CD4-positive, alpha-beta T cell (primary cell): ENCODE measurements at regions not wholly inside any gene's neighbourhood (a gene's known extent, or its start where the extent isn't known, plus 50 kb on each side); places are given as distances from the start of the nearest gene placed in this dataset.

ENCODE experiments used
- ATAC-seq: fragments of 200-7000 bp; cut with Tn5 transposase; one replicate; pipeline ENCODE4 v1.10.0; 2022; ENCODE audit warnings: mild to moderate bottlenecking; ENCODE audit not compliant: poor library complexity
- CTCF ChIA-PET: fragments of 350-600 bp; sonication (Branson Sonifier 250); formaldehyde crosslinking; loops from one replicate; lab custom pipeline; 2021; ENCODE audit warnings: antibody characterized with exemption, inconsistent platforms; lab: Charles Lee
- POLR2A ChIA-PET: fragments of 350-600 bp; sonication (Branson Sonifier 250); formaldehyde crosslinking; loops from one replicate; lab custom pipeline; 2021; ENCODE audit warnings: antibody characterized with exemption, inconsistent platforms; lab: Charles Lee
- DNase-seq, 14 experiments: peaks; one replicate each; pipeline ENCODE4 v3.0.0-alpha.2; 2013 to 2020; ENCODE audit warnings: mixed read lengths in 2 of 14
- H3K27ac ChIP-seq, 2 donors: one replicate each; pipeline versions ENCODE4 v1.5.1 to v1.7.0; 2013; ENCODE audit warnings: low read length in 2 of 2, low read depth in 1 of 2, mild to moderate bottlenecking in 1 of 2
- H3K27me3 ChIP-seq, 2 experiments: 1 replicate in 1 of 2; 2 replicates in 1 of 2; pipeline versions ENCODE4 v1.6.1 to v1.7.0; 2013; ENCODE audit warnings: low read length in 2 of 2, control low read depth in 1 of 2, mild to moderate bottlenecking in 1 of 2, moderate library complexity in 1 of 2; ENCODE audit not compliant: insufficient read depth in 2 of 2, control insufficient read depth in 1 of 2
- H3K36me3 ChIP-seq: one replicate; pipeline ENCODE4 v1.6.1; 2013; ENCODE audit warnings: low read length, control low read depth; ENCODE audit not compliant: insufficient read depth
- H3K4me1 ChIP-seq: one replicate; pipeline ENCODE4 v1.6.1; 2013; ENCODE audit warnings: low read length, control low read depth; ENCODE audit not compliant: insufficient read depth
- H3K4me3 ChIP-seq: one replicate; pipeline ENCODE4 v1.5.1; 2013; ENCODE audit warnings: mild to moderate bottlenecking, low read length, moderate library complexity
- H3K9me3 ChIP-seq, 2 experiments: 1 replicate in 1 of 2; 2 replicates in 1 of 2; pipeline versions ENCODE4 v1.6.1 to v1.7.0; 2013; ENCODE audit warnings: low read length in 2 of 2, mild to moderate bottlenecking in 2 of 2, control low read depth in 1 of 2, moderate library complexity in 1 of 2; ENCODE audit not compliant: control insufficient read depth in 1 of 2, insufficient read depth in 1 of 2
- H3K27ac Mint-ChIP-seq: one replicate; pipeline ENCODE4 v1.8.0; 2020; ENCODE audit warnings: mixed read lengths
- H3K27me3 Mint-ChIP-seq: one replicate; pipeline ENCODE4 v1.8.0; 2021; ENCODE audit warnings: mixed read lengths
- H3K36me3 Mint-ChIP-seq: one replicate; pipeline ENCODE4 v1.8.0; 2021; ENCODE audit warnings: low read depth, mixed read lengths
- H3K4me1 Mint-ChIP-seq: one replicate; pipeline ENCODE4 v1.8.0; 2021; ENCODE audit warnings: low read depth, mixed read lengths
- H3K4me3 Mint-ChIP-seq: one replicate; pipeline ENCODE4 v1.8.0; 2020; ENCODE audit warnings: mild to moderate bottlenecking, mixed read lengths
- H3K9me3 Mint-ChIP-seq: one replicate; pipeline ENCODE4 v1.8.0; 2020; ENCODE audit warnings: mixed read lengths
- intact Hi-C, 2 experiments: fragments of 100-400 bp; cut with DNase I in 1 of 2; cut with micrococcal nuclease in 1 of 2; formaldehyde crosslinking; loops; one replicate each; pipeline versions ENCODE4 v1.15.1 to v1.9.0; 2023 to 2025; cut with DNase I, micrococcal nuclease
- TF ChIP-seq, protein P1 (sequence below): fragments of 200-600 bp; IDR thresholded peaks from one replicate; pipeline ENCODE4 v1.8.0; 2022; ENCODE audit warnings: antibody characterized with exemption, mild to moderate bottlenecking

DNA sequence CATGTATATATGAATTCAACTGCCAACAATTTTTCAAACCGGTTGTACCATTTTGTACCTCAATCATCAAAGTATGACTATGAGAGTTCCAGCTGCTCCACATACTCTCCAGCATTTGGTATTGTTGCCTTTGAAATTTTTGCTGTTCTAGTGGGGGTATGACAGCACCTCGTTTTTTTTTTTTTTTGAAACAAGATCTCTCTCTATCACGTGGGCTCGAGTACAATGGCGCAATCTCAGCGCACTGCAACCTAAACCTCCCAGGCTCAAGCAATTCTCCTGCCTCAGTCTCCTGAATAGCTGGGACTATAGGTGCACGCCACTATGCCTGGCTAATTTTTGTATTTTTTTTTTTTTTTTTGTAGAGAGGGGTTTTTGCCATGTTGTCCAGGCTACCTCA, 144.7 kb upstream of the JARID2 start:
- Histone ChIP-seq H3K27me3 (no peaks in the 10 kb centered on the region), H3K4me3 (no peak overlapping the region), H3K27ac (no peak overlapping the region), H3K9me3 (no peaks in the 10 kb centered on the region), H3K4me1 (no peaks in the 10 kb centered on the region), H3K36me3 (no peaks in the 10 kb centered on the region)
- Mint-ChIP-seq H3K27me3 (no peaks in the 10 kb centered on the region), H3K36me3 (no peaks in the 10 kb centered on the region), H3K9me3 (no peaks in the 10 kb centered on the region), H3K4me3 (no peak overlapping the region), H3K4me1 (no peaks in the 10 kb centered on the region), H3K27ac (no peak overlapping the region)
- ChIA-PET POLR2A (no interaction called here), CTCF (interaction anchor here (1.0 kb wide), 1 partner anchor 13 kb away, joined by 3 read pairs; no protein-coding TSS in a partner anchor)
- intact Hi-C loops: no loop called here
- DNase-seq (no peak), ATAC-seq (no peak)
- TF ChIP-seq, protein P1, sequence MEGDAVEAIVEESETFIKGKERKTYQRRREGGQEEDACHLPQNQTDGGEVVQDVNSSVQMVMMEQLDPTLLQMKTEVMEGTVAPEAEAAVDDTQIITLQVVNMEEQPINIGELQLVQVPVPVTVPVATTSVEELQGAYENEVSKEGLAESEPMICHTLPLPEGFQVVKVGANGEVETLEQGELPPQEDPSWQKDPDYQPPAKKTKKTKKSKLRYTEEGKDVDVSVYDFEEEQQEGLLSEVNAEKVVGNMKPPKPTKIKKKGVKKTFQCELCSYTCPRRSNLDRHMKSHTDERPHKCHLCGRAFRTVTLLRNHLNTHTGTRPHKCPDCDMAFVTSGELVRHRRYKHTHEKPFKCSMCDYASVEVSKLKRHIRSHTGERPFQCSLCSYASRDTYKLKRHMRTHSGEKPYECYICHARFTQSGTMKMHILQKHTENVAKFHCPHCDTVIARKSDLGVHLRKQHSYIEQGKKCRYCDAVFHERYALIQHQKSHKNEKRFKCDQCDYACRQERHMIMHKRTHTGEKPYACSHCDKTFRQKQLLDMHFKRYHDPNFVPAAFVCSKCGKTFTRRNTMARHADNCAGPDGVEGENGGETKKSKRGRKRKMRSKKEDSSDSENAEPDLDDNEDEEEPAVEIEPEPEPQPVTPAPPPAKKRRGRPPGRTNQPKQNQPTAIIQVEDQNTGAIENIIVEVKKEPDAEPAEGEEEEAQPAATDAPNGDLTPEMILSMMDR: no peak

DNA sequence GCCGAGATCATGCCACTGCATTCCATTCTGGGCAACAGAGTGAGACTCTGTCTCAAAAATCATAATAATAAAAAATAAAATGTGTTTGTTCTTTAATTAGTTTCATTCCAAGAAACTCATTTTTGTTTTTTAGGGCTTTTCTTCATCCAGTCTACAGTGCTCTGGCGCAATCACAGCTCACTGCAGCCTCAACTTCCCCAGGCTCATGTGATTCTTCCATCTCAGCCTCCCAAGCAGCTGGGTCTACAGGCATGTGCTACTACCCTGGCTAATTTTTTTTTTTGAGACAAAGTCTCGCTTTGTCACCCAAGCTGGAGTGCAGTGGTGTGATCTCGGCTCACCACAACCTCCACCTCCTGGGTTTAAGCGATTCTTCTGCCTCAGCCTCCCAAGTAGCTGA, 143.6 kb upstream of the JARID2 start:
- Mint-ChIP-seq H3K27ac (no peak overlapping the region), H3K4me1 (no peaks in the 10 kb centered on the region), H3K36me3 (no peaks in the 10 kb centered on the region), H3K27me3 (no peaks in the 10 kb centered on the region), H3K4me3 (no peak overlapping the region), H3K9me3 (peaks cover 2% of the 10 kb centered on the region)
- intact Hi-C loops: no loop called here
- H3K36me3 ChIP-seq: no peaks in the 10 kb centered on the region
- TF ChIP-seq, protein P1: no peak
- no peak overlapping the region for H3K27ac ChIP-seq
- no peak for ATAC-seq
- CTCF ChIA-PET: interaction anchor here (0.6 kb wide), 1 partner anchor 1134 kb away, joined by 3 read pairs; no protein-coding TSS in a partner anchor
- H3K9me3 ChIP-seq: no peaks in the 10 kb centered on the region
- no peaks in the 10 kb centered on the region for H3K4me1 ChIP-seq
- no peak overlapping the region for H3K4me3 ChIP-seq
- H3K27me3 ChIP-seq: no peaks in the 10 kb centered on the region
- POLR2A ChIA-PET: no interaction called here
- DNase-seq: no peak

DNA sequence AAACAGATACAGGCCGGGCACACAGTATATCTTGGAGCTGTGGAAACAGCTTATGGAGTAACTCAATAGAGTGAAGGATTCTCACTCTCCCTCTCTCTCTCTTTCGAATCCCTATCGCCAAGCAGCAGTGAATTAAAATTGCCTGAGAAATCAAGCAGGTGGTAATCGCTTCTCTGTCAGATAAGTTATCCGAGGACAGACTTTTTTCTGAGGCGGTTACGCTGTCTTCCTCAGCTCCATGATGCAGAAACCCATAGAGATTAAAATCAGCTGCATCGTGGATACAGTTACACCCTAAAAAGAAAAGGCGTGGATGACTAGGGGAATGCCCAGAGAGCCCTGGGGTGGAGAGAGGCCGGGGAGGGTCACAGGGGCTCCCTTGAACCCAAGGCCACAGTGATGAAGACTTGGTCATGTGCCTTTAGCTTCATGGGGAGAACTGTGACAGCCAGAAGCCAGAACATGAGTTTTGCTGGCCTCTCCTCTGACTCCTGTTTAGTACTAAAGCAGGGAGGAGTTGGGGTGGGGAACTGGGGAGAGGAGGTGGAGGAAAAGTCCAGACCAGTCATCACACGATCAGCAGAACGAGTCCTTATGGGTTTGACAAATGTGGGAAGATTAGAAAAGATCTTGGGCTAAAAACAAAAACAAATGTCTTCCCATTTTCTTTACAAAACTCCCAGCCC, 138.8 kb upstream of the JARID2 start:
- Mint-ChIP-seq H3K36me3 (no peaks in the 10 kb centered on the region), H3K27me3 (no peaks in the 10 kb centered on the region), H3K9me3 (peaks cover 2% of the 10 kb centered on the region), H3K27ac (no peak overlapping the region), H3K4me1 (no peaks in the 10 kb centered on the region), H3K4me3 (no peak overlapping the region)
- CTCF ChIA-PET: no interaction called here
- intact Hi-C loops: no loop called here
- no peak for DNase-seq
- no peak overlapping the region for H3K27ac ChIP-seq
- no peaks in the 10 kb centered on the region for H3K4me1 ChIP-seq
- no peaks in the 10 kb centered on the region for H3K27me3 ChIP-seq
- POLR2A ChIA-PET: no interaction called here
- H3K9me3 ChIP-seq: no peaks in the 10 kb centered on the region
- H3K36me3 ChIP-seq: no peaks in the 10 kb centered on the region
- no peak overlapping the region for H3K4me3 ChIP-seq
- TF ChIP-seq, protein P1: no peak
- ATAC-seq: no peak
